ENCODE measurements at regions not wholly inside any gene's neighbourhood (a gene's known extent, or its start where the extent isn't known, plus 50 kb on each side); places are given as distances from the start of the nearest gene placed in this dataset.
A peak's percentile ranks its signal among the peaks of the same experiment; 100 is the strongest.
"Not testable (repeated sequence)": the region's sequence is repeated elsewhere in the genome, so short reads cannot be mapped to it uniquely, and the experiment has no call there.

DNA sequence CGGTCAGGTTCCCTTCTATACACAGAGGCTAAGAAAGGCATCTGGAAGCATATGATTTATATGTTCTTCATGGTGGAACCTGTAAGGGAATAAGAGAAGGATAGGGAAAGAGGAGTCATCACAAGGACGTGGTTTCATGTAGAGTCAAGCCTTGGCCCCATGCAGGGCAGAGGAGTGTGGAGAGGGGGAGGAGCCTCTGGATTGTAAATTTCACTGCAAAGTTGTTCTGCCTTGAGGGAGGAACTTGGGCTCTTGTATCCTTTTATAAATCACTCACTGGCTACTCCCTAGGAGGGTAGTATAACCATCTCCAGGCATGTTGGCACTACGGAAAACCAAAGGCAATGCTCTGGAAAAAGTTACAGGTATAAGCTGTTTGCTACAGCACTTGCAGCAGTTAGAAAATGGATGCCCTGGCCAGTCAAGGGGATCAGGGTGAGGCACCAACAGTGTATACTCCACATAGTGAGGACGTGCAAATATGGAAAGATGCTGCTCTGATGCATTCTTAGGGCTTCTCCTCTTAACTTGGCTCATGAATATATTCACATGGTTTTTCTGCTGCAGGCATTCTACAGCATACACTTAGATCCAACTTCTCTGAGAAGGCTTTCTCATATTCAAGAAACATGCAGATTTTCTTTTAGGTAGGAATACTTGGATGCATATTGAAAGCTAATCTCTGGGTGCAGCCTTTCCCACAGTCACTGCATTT is 60.3 kb upstream of the ZNF81 start:
- no peak for DNase-seq

DNA sequence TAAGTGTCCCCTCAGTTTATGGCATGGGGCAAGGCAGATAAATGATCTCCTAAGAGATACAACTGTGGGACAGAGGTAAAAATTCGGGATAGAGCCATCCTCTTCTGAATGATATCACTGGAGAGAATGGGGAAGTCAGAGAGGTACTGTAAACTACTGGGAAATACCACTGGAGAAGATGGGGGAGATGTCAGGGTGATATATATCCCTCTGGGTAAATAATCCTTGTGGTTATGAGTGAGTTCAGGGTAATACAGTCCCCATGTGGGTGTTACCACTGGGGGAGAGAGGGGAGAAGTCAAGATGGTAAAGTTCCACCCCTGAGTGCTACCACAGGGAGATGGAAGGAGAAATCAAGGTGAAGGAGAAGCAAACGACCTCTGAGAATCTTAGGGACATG is 63.9 kb upstream of the ZNF81 start:
- no peak for DNase-seq

DNA sequence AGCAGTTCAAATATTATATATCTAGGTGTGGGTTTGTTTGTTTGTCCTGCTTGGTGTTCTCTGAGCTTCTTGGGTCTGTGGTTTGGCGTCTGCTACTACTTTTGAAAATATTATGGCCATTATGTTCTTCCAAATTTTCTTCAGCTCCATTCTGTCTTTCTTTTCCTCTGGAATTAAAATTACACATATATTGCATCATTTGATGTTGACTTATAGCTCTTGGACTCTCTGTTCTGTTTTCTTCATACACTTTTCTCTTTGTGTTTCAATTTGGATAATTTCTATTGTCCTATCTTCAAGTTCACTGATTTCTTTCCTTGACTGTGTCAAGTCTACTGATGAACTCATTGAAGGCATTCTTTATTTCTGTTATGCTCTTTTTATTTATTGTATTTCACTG is 65.2 kb upstream of the ZNF81 start:
- DNase-seq: no peak

DNA sequence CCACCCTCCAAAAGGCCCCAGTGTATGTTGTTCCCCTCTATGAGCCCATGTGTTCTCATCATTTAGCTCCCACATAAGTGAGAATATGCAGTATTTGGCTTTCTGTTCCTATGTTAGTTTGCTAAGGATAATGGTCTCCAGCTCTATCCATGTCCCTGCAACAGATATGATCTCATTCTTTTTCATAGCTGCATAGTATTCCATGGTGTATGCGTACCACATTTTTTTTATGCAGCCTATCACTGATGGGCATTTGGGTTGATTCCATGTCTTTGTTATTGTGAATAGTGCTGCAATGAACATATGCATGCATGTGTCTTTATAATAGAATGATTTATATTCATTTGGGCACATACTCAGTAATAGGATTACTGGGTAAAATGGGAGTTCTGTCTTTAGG is 73.9 kb upstream of the ZNF81 start:
- DNase-seq: not testable (repeated sequence)

DNA sequence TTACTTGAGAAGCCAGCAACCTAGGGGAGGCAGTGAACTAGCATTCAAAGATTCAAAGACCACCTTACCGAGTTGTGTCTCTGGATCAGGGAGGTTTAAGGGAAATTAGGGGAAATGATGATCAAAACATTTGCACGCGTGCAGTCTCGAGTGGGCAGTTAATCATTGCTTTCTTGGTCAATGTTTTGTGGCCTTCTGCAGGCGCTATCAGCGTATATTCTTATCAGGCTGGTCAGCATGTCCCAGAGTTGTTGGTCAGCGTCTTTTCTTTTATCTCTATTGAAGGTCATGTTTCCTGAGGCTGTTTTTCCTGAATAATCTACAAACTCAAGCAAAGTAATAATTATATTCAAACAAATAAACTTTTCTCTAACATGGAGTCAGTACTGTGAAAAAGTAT is 84.0 kb upstream of the ZNF81 start:
- no peak for DNase-seq

DNA sequence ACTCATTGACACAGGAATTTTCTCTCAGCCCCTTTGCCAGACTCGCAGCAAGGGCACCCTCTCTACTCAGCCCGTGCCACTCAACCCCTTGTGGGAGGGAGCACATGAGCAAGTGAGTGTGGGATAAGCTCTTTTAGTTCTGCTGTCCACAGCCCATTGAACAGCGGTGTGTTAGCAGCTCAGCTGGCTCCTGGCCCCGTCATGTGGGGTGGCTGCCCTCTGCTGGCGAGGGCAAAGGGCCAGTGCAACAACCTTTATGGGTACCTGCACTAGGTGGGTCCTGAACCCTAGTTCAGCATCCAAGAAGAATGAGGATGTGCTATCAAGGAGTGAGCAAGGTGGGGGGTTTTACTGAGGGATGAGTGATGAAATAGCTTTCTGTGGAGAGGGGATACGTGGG is 85.0 kb upstream of the ZNF81 start:
- DNase-seq: no peak

DNA sequence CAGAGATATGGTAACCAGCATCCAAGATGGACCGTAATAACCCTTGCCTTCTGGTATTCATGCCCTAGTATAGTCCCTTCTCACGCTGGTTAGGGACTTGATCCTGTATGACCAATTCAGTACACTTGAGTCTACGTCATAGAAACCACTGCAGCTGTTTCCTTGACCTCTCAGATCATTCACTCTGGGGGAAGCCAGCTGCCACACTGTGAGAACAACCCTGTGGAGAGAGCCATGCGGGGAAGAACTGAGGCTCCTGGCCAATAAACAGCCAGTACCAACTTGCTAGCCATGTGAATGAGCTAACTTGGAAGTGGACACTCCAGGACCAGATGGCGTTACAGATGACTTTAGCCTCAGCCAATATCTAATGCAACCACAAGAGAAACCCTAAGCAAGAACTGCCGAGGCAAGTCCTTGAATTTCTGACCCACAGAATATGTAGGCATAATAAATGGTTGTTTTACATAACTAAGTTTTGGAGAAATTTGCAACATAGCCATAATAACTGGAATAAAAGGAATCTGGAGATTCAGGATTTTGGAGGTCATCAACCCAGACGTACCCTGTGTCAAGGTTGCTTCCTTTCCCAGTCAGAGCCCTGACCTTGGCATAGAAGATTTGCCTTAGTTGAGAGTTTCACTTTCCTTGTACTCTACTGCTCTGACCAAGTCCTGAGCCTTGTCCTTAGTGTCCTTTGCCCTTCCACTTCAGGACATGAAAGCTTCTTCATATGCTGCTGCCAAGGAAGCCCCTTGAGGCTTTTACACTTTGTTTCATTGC is 87.3 kb upstream of the ZNF81 start:
- DNase-seq: peak; percentile 42

DNA sequence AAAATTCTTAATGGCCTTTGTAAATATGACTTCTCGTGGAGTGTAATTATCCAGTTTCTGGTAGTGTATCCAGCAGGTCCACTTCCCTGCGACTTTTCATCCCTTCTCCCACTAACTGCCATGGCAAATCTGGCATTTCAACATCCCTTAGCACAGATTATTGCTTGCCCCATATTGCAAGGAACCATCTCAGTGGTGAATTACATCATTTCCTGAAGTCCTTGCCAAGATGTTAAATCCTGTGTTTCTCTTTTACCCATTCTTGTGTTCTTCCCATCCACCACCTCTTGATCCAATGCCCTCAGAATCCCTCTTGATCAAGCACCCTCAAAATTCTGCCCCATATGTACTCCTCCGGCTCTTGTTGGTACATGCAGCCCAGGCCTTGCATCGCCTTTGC is 88.1 kb upstream of the ZNF81 start:
- no peak for DNase-seq

DNA sequence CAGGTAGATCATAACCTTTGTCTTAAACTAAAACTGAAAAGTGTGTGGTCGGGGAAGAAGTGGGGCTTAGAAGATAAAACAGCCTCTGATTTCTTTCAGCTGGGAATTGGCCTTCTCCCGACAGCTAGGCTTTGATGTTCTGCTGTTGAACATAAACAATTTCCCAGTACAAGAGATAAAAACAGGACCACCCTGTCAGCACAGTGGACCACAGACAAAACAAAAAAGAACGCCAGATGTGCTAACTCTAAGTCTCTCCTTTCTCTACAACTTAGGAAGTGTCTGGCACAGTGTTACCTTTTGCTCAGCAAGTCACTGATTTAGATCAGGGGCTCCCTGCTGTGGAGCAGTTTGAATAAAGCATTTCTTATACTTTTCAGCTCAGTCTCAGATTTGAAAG is 87.5 kb upstream of the UXT start:
- DNase-seq: no peak

DNA sequence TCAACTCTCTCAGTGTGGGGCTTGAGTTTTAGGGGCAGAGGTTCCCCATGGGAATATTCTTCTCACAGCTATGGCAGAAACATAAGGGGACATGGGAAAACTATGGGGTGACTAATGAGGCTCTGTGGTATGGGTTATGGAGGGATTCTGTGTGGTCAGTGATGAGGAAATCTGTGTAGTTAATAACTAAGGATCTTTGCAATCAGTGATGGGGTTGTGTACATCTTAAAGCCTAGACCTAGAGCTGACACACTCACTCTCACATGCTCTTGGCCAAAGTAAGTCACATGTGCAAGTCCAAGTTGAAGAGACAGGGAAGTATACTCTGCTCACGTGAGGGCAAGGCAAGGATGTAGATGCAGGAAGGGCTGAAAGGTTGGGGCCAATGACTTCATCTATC is 86.4 kb upstream of the UXT start:
- DNase-seq: no peak

DNA sequence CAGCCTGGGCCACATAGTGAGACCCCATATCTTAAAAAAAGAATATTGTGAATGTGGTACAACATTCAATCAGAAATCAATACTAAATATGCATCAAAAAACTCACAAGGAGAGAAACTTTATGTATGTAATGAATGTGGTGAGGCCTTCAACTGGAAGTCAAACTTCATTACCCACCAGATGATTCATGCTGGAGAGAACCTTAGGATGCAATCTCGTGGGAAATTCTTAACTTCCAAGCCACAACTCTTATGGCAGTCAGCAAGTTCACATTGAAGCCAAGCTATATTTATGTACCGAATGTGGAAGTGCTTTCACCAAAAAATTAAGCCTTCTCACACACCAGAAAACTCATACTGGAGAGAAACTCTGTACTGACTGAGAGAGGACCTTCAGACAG is 84.5 kb upstream of the UXT start:
- no peak for DNase-seq

DNA sequence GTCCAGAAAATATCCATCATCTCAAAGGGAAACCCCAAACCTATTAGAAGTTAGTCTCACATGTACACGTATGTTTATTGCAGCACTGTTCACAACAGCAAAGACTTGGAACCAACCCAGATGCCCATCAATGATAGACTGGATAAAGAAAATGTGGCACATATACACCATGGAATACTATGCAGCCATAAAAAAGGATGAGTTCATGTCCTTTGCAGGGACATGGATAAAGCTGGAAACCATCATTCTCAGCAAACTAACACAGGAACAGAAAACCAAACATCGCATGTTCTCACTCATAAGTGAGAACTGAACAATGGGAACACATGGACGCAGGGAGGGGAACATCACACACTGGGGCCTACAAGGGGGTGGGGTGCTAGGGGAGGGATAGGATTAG is 79.9 kb upstream of the UXT start:
- DNase-seq: not testable (repeated sequence)

DNA sequence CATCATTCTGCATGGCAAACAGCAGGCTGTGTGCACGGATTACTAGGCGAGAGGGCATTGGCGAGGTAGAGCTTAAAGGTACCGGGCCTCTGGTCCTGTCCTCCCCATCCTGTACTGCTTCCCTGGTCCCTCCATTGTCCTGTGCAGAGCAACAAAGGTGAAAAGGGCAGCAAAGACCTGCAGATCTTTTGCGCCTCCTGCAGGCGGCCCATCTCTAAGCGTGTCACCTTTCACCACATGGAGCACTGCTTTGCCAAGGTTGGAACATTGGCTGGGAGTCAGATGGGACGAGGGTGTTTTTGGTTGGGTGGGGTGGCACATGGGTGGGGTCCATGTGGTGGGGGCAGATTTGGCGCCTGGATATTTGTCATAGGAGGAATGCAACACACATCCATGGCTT is 64.7 kb upstream of the UXT start:
- no peak for DNase-seq

DNA sequence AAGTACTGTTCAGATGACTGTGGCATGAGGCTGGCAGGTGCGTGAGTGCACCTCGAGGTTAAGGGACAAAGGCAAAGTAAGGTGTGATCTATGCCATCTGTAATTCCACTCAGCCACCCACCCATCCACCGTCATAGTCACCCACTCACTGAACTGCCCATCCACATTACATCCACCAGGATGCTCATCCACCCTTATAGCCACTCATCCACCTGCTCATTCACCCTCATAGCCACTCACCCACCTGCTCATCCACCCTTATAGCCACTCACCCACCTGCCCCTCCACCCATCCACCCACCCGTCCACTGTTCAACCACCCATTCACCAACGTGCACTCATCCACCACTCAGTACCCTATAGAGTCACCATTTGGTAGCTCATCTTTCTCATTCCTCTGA is 64.1 kb upstream of the UXT start:
- no peak for DNase-seq

DNA sequence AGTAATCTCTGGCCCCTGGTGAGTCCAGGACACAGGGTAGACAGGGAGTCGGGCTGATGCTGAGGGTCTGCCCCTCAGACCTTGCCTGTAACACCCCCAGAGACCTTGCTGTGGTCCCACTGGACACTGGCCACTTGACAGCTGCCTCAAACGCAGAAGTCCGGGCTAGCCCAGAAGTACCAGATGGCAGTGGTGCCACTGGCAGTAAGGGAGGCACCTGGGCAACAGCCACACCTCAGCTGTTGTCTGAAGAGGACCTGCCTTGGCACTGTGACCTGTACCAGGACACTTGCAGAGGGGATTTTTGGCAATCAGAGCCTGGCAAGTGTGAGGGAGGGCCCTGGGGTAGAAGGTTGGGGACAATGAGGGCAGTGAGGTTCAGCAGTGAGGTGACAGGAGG is 63.3 kb upstream of the UXT start:
- no peak for DNase-seq

DNA sequence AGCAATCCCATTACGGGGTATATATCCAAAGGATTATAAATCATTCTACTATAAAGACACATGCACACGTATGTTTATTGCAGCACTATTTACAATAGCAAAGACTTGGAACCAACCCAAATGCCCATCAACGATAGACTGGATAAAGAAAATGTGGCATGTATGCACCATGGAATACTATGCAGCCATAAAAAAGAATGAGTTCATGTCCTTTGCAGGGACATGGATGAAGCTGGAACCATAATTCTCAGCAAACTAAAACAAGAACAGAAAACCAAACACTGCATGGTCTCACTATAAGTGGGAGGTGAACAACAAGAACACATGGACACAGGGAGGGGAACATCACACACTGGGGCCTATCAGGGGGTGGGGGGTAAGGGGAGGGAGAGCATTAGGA is 56.1 kb upstream of the UXT start:
- DNase-seq: not testable (repeated sequence)

DNA sequence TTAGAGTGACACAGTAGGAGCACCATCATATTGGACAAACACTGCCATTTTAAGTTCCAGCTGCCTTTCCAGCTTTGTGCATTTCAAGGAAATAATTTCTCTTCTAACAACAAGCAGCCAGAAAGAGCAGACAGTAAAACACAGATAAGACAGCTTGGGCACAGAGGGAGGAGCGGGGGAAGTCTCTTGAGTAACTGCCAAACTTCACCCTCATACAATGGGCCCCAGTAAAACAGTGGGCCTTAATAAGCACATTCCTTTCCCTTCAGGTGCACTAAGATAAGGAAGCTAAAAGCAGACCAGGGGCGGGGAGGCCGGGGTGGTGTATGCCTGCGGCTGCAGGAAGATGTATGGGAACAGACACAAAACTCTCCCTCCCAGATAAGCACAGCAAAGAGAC is 53.7 kb upstream of the UXT start:
- not testable (repeated sequence) for DNase-seq

DNA sequence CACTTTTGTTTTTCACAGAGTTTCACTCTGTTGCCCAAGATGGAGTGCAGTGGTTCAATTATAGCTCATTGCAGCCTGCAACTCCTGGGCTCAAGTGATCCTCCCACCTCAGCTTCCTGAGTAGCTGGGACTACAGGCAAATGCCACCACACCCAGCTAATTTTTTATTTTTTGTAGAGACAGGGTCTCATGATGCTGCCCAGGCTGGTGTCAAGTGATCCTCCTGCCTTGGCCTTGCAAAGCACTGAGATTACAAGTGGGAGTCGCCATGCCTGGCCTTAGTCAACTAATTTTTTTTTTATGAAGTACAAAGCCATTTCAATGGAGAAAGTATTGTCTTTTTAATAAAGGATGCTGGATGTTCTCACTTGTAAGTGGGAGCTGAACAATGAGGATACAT is 51.3 kb upstream of the UXT start:
- no peak for DNase-seq
